GM12878 (cell line): ENCODE measurements at regions not wholly inside any gene's neighbourhood (a gene's known extent, or its start where the extent isn't known, plus 50 kb on each side); places are given as distances from the start of the nearest gene placed in this dataset.

Experiments
- ATAC-seq: fragments of 200-7000 bp; cut with Tn5 transposase; 3 replicates; pipeline ENCODE4 v1.9.1; 2020; ENCODE audit warnings: mild to moderate bottlenecking, moderate library complexity
- BruUV-seq: library from RNA; stranded (reverse); fragments of 400-500 nt; replicated peaks from 2 replicates; lab custom pipeline; 2021; lab: Mats Ljungman, UMichigan
- CTCF ChIA-PET: fragments of 300-600 bp; sonication (Branson Sonifier 250); formaldehyde crosslinking; extraction: SDS; loops from one replicate; lab custom pipeline; 2021; ENCODE audit warnings: inconsistent platforms; lab: Yijun Ruan, JAX
- POLR2A ChIA-PET: fragments of 350-600 bp; formaldehyde crosslinking; extraction: SDS; loops from one replicate; lab custom pipeline; 2021; ENCODE audit warnings: inconsistent platforms; lab: Charles Lee
- RAD21 ChIA-PET: fragments of 300-600 bp; sonication (Branson Sonifier 250); formaldehyde crosslinking; loops from one replicate; lab custom pipeline; 2023; ENCODE audit warnings: antibody characterized with exemption; ENCODE audit not compliant: unreplicated experiment; lab: Charles Lee
- SMC1A ChIA-PET: fragments of 300-600 bp; sonication (Branson Sonifier 250); formaldehyde crosslinking; loops from one replicate; lab custom pipeline; 2023; ENCODE audit not compliant: unreplicated experiment, uncharacterized antibody; lab: Charles Lee
- DNase-seq: peaks from one replicate; pipeline ENCODE4 v3.0.0-alpha.2; 2011; ENCODE audit warnings: low read depth, low spot score
- FAIRE-seq: peaks from 3 replicates; lab custom pipeline; 2011; peaks lifted over from hg19 to GRCh38; lab: Jason Lieb, UNC
- H2AFZ ChIP-seq: 2 replicates; pipeline ENCODE4 v1.6.0; 2011; ENCODE audit warnings: low read depth, low read length, control low read depth; ENCODE audit not compliant: control insufficient read depth
- H3K27ac ChIP-seq: 2 replicates; pipeline ENCODE4 v1.5.1; 2011; ENCODE audit warnings: control low read depth; ENCODE audit not compliant: control insufficient read depth, insufficient read depth
- H3K27me3 ChIP-seq, 2 experiments: replicated peaks in 1 of 2; 2 replicates each; pipeline versions ENCODE4 v1.6.0 to v1.6.1; 2011; ENCODE audit warnings: low read length in 1 of 2; ENCODE audit not compliant: control insufficient read depth in 2 of 2, insufficient read depth in 2 of 2
- H3K36me3 ChIP-seq, 2 experiments: 2 replicates each; pipeline ENCODE4 v1.5.1; 2011; ENCODE audit warnings: low read length in 1 of 2; ENCODE audit not compliant: control insufficient read depth in 2 of 2, insufficient read depth in 2 of 2
- H3K4me1 ChIP-seq: 2 replicates; pipeline ENCODE4 v1.6.1; 2011; ENCODE audit warnings: mild to moderate bottlenecking, low read length, moderate library complexity, mixed read lengths; ENCODE audit not compliant: control insufficient read depth, insufficient read depth
- H3K4me2 ChIP-seq: 2 replicates; pipeline ENCODE4 v1.6.0; 2011; ENCODE audit warnings: control low read depth; ENCODE audit not compliant: control insufficient read depth, insufficient read depth
- H3K4me3 ChIP-seq: fragments of 200-600 bp; sonication (generic); 2 replicates; pipeline ENCODE4 v1.5.1; 2016
- H3K79me2 ChIP-seq: 2 replicates; pipeline ENCODE4 v1.6.0; 2011; ENCODE audit warnings: low read length; ENCODE audit not compliant: control insufficient read depth, insufficient read depth
- H3K9ac ChIP-seq: 2 replicates; pipeline ENCODE4 v1.8.0; 2011; ENCODE audit warnings: low read length, control low read depth, mixed read lengths; ENCODE audit not compliant: control insufficient read depth, insufficient read depth
- H3K9me3 ChIP-seq: replicated peaks from 3 replicates; pipeline ENCODE4 v1.5.1; 2011; ENCODE audit warnings: mild to moderate bottlenecking, low read length; ENCODE audit not compliant: control insufficient read depth, insufficient read depth
- H4K20me1 ChIP-seq: 2 replicates; pipeline ENCODE4 v1.6.0; 2011; ENCODE audit not compliant: control insufficient read depth, insufficient read depth
- CBX5 ChIP-seq: sonication (generic); IDR thresholded peaks from 2 replicates; pipeline ENCODE4 v1.6.1; 2016; ENCODE audit warnings: low read depth, moderate library complexity, mild to moderate bottlenecking, inconsistent platforms
- FOS ChIP-seq: IDR thresholded peaks from 3 replicates; pipeline ENCODE4 v1.6.1; 2011; ENCODE audit warnings: borderline replicate concordance; ENCODE audit not compliant: insufficient read length; ENCODE audit errors: extremely low read depth
- GABPA ChIP-seq: IDR thresholded peaks from 2 replicates; pipeline ENCODE4 v1.6.1; 2014; ENCODE audit warnings: antibody characterized with exemption, low read depth, mild to moderate bottlenecking, inconsistent platforms
- HDAC6 ChIP-seq: fragments of 200-600 bp; sonication (generic); IDR thresholded peaks from one replicate; pipeline ENCODE4 v1.8.0; 2017; ENCODE audit warnings: antibody characterized with exemption; ENCODE audit not compliant: unreplicated experiment
- LARP7 ChIP-seq: fragments of 450-650 bp; IDR thresholded peaks from 2 replicates; pipeline ENCODE4 v1.6.1; 2017; ENCODE audit warnings: mild to moderate bottlenecking
- NBN ChIP-seq: fragments of 450-650 bp; IDR thresholded peaks from 2 replicates; pipeline ENCODE4 v1.6.1; 2016
- PML ChIP-seq: IDR thresholded peaks from 2 replicates; pipeline ENCODE4 v1.6.1; 2012; ENCODE audit warnings: low read length, inconsistent platforms
- POLR2AphosphoS2 ChIP-seq: IDR thresholded peaks from 2 replicates; pipeline ENCODE4 v1.6.1; 2011; ENCODE audit warnings: low read depth, mild to moderate bottlenecking, low read length, improper control_type of control experiment, moderate library complexity
- RB1 ChIP-seq: fragments of 450-650 bp; formaldehyde crosslinking; IDR thresholded peaks from 2 replicates; pipeline ENCODE4 v1.6.1; 2017; ENCODE audit warnings: mild to moderate bottlenecking, borderline replicate concordance
- STAT3 ChIP-seq: IDR thresholded peaks from 2 replicates; pipeline ENCODE4 v1.6.1; 2011; ENCODE audit warnings: low read depth, low read length, improper control_type of control experiment
- YBX1 ChIP-seq: fragments of 450-650 bp; IDR thresholded peaks from 2 replicates; pipeline ENCODE4 v1.6.1; 2016; ENCODE audit warnings: antibody characterized with exemption
- whole genome bisulfite sequencing: methylation state at CpG from one replicate; pipeline ENCODE4 v1.1.6; 2016; ENCODE audit warnings: low lambda C conversion rate; ENCODE audit not compliant: insufficient replicate concordance, insufficient coverage; ENCODE audit errors: missing lambda C conversion rate; 5-methylcytosine and 5-hydroxymethylcytosine counted together
- in situ Hi-C: fragments of 300-500 bp; cut with MboI; formaldehyde crosslinking; loops from 9 replicates; pipeline ENCODE4 v1.14.3; 2018; ENCODE audit warnings: mixed read lengths
- intact Hi-C: fragments of 100-400 bp; cut with micrococcal nuclease; formaldehyde crosslinking; loops from one replicate; pipeline ENCODE4 v1.14.2; 2022; ENCODE audit not compliant: unreplicated experiment
- TF ChIP-seq, protein P1 (sequence below): fragments of 450-650 bp; IDR thresholded peaks from 2 replicates; pipeline ENCODE4 v1.6.1; 2018; ENCODE audit warnings: borderline replicate concordance, mild to moderate bottlenecking; ENCODE audit not compliant: partially characterized antibody
- TF ChIP-seq, protein P2 (sequence below): fragments of 450-650 bp; IDR thresholded peaks from 2 replicates; pipeline ENCODE4 v1.6.1; 2018; ENCODE audit warnings: mild to moderate bottlenecking, low read depth, moderate library complexity; ENCODE audit not compliant: partially characterized antibody
- TF ChIP-seq, protein P3 (sequence below): fragments of 450-650 bp; IDR thresholded peaks from 2 replicates; pipeline ENCODE4 v1.6.1; 2017; ENCODE audit warnings: mild to moderate bottlenecking, moderate library complexity

DNA sequence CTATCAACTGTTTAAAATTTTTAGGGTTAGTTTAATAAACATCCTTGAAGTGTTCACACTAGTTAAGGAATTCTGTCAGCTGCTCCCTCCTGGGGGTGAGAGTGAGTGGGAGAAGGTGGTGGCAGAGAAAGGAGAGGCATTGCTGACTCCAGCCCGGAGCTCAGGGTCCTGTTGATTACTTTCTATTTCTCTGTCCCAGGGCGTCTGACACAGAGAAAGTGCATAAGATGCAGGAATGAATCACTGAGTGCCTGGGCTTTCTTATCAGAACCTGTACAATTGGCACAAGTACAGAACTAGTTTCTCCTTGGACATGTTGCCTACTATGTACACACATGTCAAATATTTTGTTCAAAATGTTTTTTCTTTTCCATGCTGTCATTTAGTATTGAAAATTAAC lies 410.8 kb upstream of the COBL start (continued):
- TF ChIP-seq, protein P1, sequence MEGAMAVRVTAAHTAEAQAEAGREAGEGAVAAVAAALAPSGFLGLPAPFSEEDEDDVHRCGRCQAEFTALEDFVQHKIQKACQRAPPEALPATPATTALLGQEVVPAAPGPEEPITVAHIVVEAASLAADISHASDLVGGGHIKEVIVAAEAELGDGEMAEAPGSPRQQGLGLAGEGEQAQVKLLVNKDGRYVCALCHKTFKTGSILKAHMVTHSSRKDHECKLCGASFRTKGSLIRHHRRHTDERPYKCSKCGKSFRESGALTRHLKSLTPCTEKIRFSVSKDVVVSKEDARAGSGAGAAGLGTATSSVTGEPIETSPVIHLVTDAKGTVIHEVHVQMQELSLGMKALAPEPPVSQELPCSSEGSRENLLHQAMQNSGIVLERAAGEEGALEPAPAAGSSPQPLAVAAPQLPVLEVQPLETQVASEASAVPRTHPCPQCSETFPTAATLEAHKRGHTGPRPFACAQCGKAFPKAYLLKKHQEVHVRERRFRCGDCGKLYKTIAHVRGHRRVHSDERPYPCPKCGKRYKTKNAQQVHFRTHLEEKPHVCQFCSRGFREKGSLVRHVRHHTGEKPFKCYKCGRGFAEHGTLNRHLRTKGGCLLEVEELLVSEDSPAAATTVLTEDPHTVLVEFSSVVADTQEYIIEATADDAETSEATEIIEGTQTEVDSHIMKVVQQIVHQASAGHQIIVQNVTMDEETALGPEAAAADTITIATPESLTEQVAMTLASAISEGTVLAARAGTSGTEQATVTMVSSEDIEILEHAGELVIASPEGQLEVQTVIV, result no peak
- TF ChIP-seq STAT3 (no peak), HDAC6 (no peak), YBX1 (no peak)
- TF ChIP-seq, protein P2, sequence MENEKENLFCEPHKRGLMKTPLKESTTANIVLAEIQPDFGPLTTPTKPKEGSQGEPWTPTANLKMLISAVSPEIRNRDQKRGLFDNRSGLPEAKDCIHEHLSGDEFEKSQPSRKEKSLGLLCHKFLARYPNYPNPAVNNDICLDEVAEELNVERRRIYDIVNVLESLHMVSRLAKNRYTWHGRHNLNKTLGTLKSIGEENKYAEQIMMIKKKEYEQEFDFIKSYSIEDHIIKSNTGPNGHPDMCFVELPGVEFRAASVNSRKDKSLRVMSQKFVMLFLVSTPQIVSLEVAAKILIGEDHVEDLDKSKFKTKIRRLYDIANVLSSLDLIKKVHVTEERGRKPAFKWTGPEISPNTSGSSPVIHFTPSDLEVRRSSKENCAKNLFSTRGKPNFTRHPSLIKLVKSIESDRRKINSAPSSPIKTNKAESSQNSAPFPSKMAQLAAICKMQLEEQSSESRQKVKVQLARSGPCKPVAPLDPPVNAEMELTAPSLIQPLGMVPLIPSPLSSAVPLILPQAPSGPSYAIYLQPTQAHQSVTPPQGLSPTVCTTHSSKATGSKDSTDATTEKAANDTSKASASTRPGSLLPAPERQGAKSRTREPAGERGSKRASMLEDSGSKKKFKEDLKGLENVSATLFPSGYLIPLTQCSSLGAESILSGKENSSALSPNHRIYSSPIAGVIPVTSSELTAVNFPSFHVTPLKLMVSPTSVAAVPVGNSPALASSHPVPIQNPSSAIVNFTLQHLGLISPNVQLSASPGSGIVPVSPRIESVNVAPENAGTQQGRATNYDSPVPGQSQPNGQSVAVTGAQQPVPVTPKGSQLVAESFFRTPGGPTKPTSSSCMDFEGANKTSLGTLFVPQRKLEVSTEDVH, result no peak

DNA sequence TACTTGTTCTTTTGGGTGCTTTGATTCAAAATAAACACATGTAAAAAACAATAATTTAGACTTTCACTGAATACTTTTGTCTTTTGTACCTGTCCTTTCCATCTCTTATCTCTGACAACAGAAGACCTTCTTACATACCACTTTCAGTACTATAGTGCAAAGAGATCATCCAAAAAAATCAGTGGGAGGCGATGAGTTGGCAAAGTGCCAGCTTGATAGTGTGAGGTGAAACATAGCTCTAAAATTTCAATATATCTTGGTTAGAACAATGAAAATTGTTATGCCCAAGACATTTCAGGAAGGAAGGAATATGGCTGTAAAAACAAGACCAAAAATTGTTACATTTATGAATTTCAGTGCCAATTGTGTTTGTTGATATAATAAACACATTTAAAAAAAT lies 390.2 kb upstream of the COBL start:
- CTCF ChIA-PET, result no interaction called here
- TF ChIP-seq FOS (no peak), POLR2AphosphoS2 (no peak), NBN (no peak), LARP7 (no peak), PML (no peak), CBX5 (no peak), RB1 (no peak), GABPA (no peak)
- TF ChIP-seq, protein P3, sequence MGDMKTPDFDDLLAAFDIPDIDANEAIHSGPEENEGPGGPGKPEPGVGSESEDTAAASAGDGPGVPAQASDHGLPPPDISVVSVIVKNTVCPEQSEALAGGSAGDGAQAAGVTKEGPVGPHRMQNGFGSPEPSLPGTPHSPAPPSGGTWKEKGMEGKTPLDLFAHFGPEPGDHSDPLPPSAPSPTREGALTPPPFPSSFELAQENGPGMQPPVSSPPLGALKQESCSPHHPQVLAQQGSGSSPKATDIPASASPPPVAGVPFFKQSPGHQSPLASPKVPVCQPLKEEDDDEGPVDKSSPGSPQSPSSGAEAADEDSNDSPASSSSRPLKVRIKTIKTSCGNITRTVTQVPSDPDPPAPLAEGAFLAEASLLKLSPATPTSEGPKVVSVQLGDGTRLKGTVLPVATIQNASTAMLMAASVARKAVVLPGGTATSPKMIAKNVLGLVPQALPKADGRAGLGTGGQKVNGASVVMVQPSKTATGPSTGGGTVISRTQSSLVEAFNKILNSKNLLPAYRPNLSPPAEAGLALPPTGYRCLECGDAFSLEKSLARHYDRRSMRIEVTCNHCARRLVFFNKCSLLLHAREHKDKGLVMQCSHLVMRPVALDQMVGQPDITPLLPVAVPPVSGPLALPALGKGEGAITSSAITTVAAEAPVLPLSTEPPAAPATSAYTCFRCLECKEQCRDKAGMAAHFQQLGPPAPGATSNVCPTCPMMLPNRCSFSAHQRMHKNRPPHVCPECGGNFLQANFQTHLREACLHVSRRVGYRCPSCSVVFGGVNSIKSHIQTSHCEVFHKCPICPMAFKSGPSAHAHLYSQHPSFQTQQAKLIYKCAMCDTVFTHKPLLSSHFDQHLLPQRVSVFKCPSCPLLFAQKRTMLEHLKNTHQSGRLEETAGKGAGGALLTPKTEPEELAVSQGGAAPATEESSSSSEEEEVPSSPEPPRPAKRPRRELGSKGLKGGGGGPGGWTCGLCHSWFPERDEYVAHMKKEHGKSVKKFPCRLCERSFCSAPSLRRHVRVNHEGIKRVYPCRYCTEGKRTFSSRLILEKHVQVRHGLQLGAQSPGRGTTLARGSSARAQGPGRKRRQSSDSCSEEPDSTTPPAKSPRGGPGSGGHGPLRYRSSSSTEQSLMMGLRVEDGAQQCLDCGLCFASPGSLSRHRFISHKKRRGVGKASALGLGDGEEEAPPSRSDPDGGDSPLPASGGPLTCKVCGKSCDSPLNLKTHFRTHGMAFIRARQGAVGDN, result no peak

More for the DNA sequence above, 390.2 kb upstream of the COBL start:
- Histone ChIP-seq H2AFZ (no peak overlapping the region), H3K36me3 (no peaks in the 10 kb centered on the region), H3K9ac (no peak overlapping the region), H4K20me1 (no peaks in the 10 kb centered on the region), H3K27me3 (no peaks in the 10 kb centered on the region), H3K4me1 (no peaks in the 10 kb centered on the region), H3K4me3 (no peak overlapping the region), H3K9me3 (no peaks in the 10 kb centered on the region), H3K27ac (no peak overlapping the region), H3K4me2 (no peak overlapping the region), H3K79me2 (no peaks in the 10 kb centered on the region)
- no peak for FAIRE-seq
- intact Hi-C loops (no loop called here), in situ Hi-C loops (no loop called here)
- POLR2A ChIA-PET, result no interaction called here
- no TSS peak for BruUV-seq
- RAD21 ChIA-PET, result no interaction called here
- DNase-seq, result no peak
- 0% methylated on average over 1 of the region's 1 CpG for WGBS
- SMC1A ChIA-PET, result interaction anchor here (1.0 kb wide), 1 partner anchor 11 kb away, joined by 3 read pairs; no protein-coding TSS in a partner anchor
- ATAC-seq, result no peak
